Tibial nerve (tissue), 4 donors: ENCODE measurements at regions not wholly inside any gene's neighbourhood (a gene's known extent, or its start where the extent isn't known, plus 50 kb on each side); places are given as distances from the start of the nearest gene placed in this dataset.

Experiments used
- DNase-seq, 2 donors: peaks; one replicate each; pipeline ENCODE4 v3.0.0-alpha.2; 2019; ENCODE audit warnings: low spot score in 2 of 2
- H3K27ac ChIP-seq, 4 donors: fragments of 200-600 bp; sonication (generic) in 3 of 4; one replicate each; pipeline ENCODE4 v1.5.1; 2017 to 2019; ENCODE audit warnings: mild to moderate bottlenecking in 1 of 4
- H3K27me3 ChIP-seq, 2 donors: fragments of 200-600 bp; sonication (generic) in 1 of 2; one replicate each; pipeline versions ENCODE4 v1.5.1 to v1.6.0; 2017 to 2019
- H3K36me3 ChIP-seq, 3 donors: fragments of 200-600 bp; sonication (generic); one replicate each; pipeline ENCODE4 v1.5.1; 2018 to 2019
- H3K4me1 ChIP-seq, 4 donors: fragments of 200-600 bp; sonication (generic) in 3 of 4; one replicate each; pipeline ENCODE4 v1.5.1; 2017 to 2019
- H3K4me3 ChIP-seq, 4 donors: fragments of 200-600 bp; sonication (generic) in 3 of 4; one replicate each; pipeline ENCODE4 v1.5.1; 2017 to 2019; ENCODE audit warnings: mild to moderate bottlenecking in 1 of 4, moderate library complexity in 1 of 4
- H3K9me3 ChIP-seq, 4 donors: fragments of 200-600 bp; sonication (generic) in 3 of 4; one replicate each; pipeline ENCODE4 v1.5.1; 2017 to 2019
- EP300 ChIP-seq, 2 donors: sonication (generic); formaldehyde crosslinking; IDR thresholded peaks; one replicate each; pipeline ENCODE4 v1.6.1; 2017; ENCODE audit warnings: antibody characterized with exemption in 2 of 2, mild to moderate bottlenecking in 1 of 2
- POLR2A ChIP-seq, 2 donors: fragments of 450-650 bp; IDR thresholded peaks; one replicate each; pipeline ENCODE4 v1.6.1; 2017; ENCODE audit warnings: antibody characterized with exemption in 2 of 2, mild to moderate bottlenecking in 2 of 2, moderate library complexity in 2 of 2
- WGBS, 2 donors: methylation state at CpG; one replicate each; pipeline ENCODE4 v1.1.5; 2018; 5-methylcytosine and 5-hydroxymethylcytosine counted together
- TF ChIP-seq, protein P1 (sequence below), 5 experiments: fragments of 200-600 bp in 3 of 5; fragments of 450-650 bp in 2 of 5; sonication (generic) in 3 of 5; IDR thresholded peaks; one replicate each; pipeline ENCODE4 v1.5.1; 2016 to 2019; ENCODE audit warnings: antibody characterized with exemption in 5 of 5, mild to moderate bottlenecking in 3 of 5, moderate library complexity in 2 of 5

- 69 to 80% methylated on average over 7 of the region's 7 CpGs for WGBS, 2 donors
- TF ChIP-seq, protein P1, sequence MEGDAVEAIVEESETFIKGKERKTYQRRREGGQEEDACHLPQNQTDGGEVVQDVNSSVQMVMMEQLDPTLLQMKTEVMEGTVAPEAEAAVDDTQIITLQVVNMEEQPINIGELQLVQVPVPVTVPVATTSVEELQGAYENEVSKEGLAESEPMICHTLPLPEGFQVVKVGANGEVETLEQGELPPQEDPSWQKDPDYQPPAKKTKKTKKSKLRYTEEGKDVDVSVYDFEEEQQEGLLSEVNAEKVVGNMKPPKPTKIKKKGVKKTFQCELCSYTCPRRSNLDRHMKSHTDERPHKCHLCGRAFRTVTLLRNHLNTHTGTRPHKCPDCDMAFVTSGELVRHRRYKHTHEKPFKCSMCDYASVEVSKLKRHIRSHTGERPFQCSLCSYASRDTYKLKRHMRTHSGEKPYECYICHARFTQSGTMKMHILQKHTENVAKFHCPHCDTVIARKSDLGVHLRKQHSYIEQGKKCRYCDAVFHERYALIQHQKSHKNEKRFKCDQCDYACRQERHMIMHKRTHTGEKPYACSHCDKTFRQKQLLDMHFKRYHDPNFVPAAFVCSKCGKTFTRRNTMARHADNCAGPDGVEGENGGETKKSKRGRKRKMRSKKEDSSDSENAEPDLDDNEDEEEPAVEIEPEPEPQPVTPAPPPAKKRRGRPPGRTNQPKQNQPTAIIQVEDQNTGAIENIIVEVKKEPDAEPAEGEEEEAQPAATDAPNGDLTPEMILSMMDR (IDR thresholded peaks at IDR 0.05), result no peak
- TF ChIP-seq EP300 (IDR thresholded peaks at IDR 0.05) (no peak), POLR2A (IDR thresholded peaks at IDR 0.05) (no peak)
- Histone ChIP-seq H3K27ac (no peak overlapping the region), H3K4me1 (no peaks in the 10 kb centered on the region), H3K27me3 (no peaks in the 10 kb centered on the region), H3K36me3 (no peaks in the 10 kb centered on the region), H3K9me3 (peaks cover 0 to 15% (median 6%) of the 10 kb centered on the region in 4 donors), H3K4me3 (no peak overlapping the region)
- DNase-seq, result no peak
Observed at GRCh38 chr16:72426386-72426785, 254.4 kb upstream of the PMFBP1 start.

DNA sequence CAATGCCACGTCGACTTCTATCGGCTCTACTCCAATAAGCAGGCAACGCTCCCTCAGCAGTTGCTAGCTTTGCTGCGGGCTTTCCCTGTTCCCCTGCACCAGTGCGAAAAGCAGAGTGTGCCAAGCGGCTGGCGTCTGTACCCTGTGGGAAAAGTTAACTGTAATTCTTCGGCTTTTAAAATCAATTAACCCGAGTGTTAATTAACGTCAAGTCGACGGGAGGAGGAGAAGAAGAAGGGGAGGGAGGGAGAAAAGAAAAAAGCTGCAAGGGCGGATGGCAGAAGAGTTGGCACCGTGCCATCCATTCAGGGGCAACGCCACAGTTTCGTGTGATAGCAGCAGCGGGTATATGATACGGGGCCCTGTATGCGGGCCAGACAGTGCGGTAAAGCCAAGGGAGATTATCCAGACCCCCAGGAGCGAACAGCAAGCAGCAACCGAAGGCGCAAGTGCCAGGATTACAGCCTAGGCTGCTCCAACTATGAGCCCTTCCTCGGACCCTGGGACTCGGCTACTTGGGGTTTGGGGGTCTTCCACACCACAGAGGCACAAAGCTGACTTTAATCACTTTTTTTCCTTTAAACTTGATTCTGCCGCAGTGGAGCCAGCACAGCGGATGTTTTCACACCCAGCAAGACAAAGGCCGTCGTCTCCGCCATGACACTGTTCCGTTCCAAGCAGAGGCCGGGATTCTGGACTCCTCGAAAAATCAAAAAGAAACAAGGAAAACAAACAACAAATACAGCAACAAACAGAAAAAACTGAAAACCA, 253.8 kb upstream of the PMFBP1 start:
- H3K27ac ChIP-seq, result no peak overlapping the region
- no peak for TF ChIP-seq POLR2A (IDR thresholded peaks at IDR 0.05)
- no peak for TF ChIP-seq EP300 (IDR thresholded peaks at IDR 0.05)
- TF ChIP-seq, protein P1 (IDR thresholded peaks at IDR 0.05), result no peak
- no peaks in the 10 kb centered on the region for H3K4me1 ChIP-seq
- peaks cover 0 to 16% (median 7%) of the 10 kb centered on the region in 4 donors for H3K9me3 ChIP-seq
- no peaks in the 10 kb centered on the region for H3K36me3 ChIP-seq
- no peak for DNase-seq
- 87 to 90% methylated on average over 33 to 34 of the region's 34 CpGs for WGBS, 2 donors
- no peaks in the 10 kb centered on the region for H3K27me3 ChIP-seq
- no peak overlapping the region for H3K4me3 ChIP-seq

DNA sequence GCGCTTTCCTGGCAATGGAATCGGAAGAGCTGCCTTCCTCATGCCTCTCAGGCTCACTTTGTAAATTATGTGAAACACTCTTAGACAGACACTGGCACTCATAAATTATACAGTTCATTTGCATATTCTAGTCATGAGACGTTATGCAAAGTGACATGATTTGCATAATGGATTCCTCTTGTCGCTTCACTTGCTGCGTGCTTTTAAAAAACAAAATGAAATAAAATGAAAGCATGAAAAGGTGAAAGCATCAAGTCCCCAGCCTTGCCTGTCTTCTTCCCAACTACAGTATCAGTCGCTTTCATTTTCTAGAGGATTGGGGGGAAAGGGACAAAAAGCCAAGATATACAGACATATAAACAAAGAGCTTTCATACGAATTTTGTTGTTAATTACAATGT, 252.8 kb upstream of the PMFBP1 start:
- WGBS, 2 donors, result 85 to 88% methylated on average over 7 of the region's 7 CpGs
- Histone ChIP-seq H3K4me1 (no peaks in the 10 kb centered on the region), H3K27ac (no peak overlapping the region), H3K36me3 (no peaks in the 10 kb centered on the region), H3K27me3 (no peaks in the 10 kb centered on the region), H3K4me3 (no peak overlapping the region), H3K9me3 (peaks cover 0 to 22% (median 7%) of the 10 kb centered on the region in 4 donors)
- DNase-seq, result no peak
- TF ChIP-seq, protein P1 (IDR thresholded peaks at IDR 0.05), result no peak
- no peak for TF ChIP-seq EP300 (IDR thresholded peaks at IDR 0.05)
- no peak for TF ChIP-seq POLR2A (IDR thresholded peaks at IDR 0.05)

- Histone ChIP-seq H3K4me3 (no peak overlapping the region), H3K27me3 (no peaks in the 10 kb centered on the region), H3K27ac (no peak overlapping the region), H3K9me3 (peaks cover 0 to 35% (median 7%) of the 10 kb centered on the region in 4 donors), H3K4me1 (no peaks in the 10 kb centered on the region), H3K36me3 (no peaks in the 10 kb centered on the region)
- TF ChIP-seq POLR2A (IDR thresholded peaks at IDR 0.05), result no peak
- TF ChIP-seq, protein P1 (IDR thresholded peaks at IDR 0.05), result no peak
- no peak for DNase-seq
- 86 to 98% methylated on average over 1 of the region's 1 CpG for WGBS, 2 donors
Observed at GRCh38 chr16:72422308-72422897, 250.4 kb upstream of the PMFBP1 start.

- Histone ChIP-seq H3K4me1 (no peaks in the 10 kb centered on the region), H3K4me3 (no peak overlapping the region), H3K27me3 (no peaks in the 10 kb centered on the region), H3K36me3 (no peaks in the 10 kb centered on the region), H3K27ac (no peak overlapping the region), H3K9me3 (peaks cover 0 to 35% (median 7%) of the 10 kb centered on the region in 4 donors)
- WGBS, 2 donors, result 97 to 98% methylated on average over 4 of the region's 4 CpGs
- no peak for TF ChIP-seq POLR2A (IDR thresholded peaks at IDR 0.05)
- TF ChIP-seq, protein P1 (IDR thresholded peaks at IDR 0.05), result no peak
- no peak for TF ChIP-seq EP300 (IDR thresholded peaks at IDR 0.05)
- DNase-seq, result no peak
Observed at GRCh38 chr16:72419638-72420037, 247.7 kb upstream of the PMFBP1 start.
